ENCODE measurements at regions not wholly inside any gene's neighbourhood (a gene's known extent, or its start where the extent isn't known, plus 50 kb on each side); places are given as distances from the start of the nearest gene placed in this dataset.

- no peak for DNase-seq (ENCODE audit: low spot score)
These were observed 650.9 kb upstream of the IGFBP3 start for GRCh38 chr7:46571996-46572395.

DNA sequence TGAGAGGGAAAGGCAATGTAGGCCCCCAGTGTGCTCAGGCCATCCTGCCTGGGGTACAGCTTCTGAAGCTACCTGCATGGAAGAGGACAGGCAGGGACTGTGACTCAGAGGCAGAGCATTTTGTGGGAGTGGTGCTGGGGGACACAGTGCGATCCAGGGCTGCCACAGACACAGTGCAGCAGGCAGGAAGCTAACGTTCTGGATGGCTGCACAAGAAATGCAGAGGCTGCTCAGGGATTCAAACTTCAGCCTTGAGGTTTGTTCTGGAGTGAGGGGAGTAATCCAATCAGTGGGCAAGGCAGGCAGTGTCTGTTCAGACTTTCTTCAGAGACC lies 648.0 kb upstream of the IGFBP3 start:
- DNase-seq (ENCODE audit: low spot score) = no peak

- DNase-seq (ENCODE audit: low spot score) = no peak
These were observed 647.5 kb upstream of the IGFBP3 start for GRCh38 chr7:46568420-46569132.

- DNase-seq (ENCODE audit: low spot score) = no peak
These were observed 646.8 kb upstream of the IGFBP3 start for GRCh38 chr7:46567858-46568257.

DNA sequence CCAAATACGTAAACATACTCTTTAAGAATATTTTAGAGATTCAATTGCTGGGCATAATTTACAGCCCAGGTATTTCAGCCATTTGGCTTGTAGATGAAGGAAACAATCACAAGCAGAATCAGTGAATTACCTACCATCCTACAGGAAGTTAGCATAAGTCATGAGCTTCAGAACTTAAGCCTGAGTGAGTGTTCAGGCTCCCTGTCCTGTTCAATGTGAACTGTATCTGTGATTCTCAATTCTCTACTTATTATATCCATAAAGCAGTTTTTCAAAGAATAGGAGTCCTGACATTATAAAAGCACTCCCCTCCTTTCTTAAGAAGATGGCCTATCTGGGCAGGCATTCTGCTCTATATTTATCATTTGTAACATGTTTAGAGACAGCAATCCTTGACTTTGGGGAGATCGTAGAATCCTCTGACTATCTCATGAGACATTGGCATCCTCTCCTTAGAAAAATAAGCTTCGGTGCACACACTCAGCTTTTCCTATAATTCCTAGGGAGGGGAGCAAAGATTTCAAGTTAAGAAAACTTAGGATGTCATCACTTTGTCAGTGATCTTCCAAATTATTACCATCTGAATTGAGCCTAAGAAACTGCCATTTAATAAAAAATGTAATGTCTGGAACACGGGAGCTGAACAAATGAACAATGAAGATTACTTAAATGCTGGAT lies 645.2 kb upstream of the IGFBP3 start:
- DNase-seq (ENCODE audit: low spot score) = no peak

- no peak for DNase-seq (ENCODE audit: low spot score)
These were observed 644.4 kb upstream of the IGFBP3 start for GRCh38 chr7:46565253-46566096.

DNA sequence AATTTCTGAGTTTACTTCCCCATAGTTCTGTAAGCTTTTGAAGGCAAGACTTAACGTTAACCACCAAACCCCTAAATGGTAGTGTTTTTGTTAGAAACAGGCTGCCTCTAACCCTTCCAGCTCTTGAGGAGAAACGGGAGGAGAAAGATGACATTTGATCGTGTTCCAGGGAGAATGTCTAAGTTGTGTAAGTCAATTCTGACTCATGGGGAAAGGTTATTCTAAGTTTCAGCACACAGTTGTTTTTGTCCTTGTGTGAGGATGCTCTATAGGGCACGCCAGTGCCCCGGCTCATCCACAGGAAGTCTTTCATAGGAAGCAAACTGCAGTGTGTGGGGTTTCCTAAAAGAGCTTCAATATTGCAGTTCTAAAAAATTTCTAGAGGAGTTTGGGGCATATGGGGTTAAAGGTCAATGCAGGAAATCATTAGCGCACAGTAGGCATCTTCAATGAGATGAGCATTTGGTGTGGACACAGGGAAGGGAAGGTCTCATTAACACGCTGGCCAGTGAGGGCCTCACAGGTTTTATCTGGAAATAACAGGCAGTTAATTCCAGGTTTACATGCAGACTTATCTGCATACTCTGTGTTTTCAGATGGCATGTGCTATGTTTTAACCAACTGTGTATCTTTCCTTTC lies 638.2 kb upstream of the IGFBP3 start:
- no peak for DNase-seq (ENCODE audit: low spot score)

DNA sequence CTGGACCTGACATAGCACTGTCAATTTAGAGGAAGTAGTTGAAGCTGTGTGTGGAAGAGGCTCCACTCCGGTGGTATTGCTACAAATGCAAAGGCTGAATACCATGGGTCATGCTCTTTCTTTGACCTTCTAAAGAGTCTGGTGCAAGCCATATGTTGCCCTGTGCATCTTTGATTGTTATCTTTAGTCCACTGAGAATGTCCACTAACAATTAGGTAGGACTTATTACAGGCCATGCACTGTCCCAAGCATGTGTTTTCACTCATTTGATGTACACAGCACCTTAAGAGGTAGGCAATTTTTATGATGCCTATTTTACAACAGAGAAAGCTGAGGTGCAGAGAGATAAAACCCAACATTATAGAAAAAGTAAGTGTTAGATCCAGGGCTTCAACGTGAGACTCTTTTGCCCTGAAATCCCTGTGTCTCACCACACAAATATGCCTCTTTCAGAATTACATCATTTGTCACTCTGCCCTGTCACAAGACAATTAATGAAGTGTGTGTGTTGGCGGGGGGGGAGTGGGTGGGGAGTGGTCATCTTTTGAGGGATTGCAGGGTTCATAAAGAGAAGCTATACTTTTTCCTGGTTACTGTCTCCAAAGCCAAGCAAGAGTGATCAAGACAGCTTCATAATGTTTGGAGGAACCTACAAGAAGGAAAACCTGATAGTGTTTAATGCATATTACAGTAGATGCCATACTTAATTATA lies 637.6 kb upstream of the IGFBP3 start:
- DNase-seq (ENCODE audit: low spot score) = no peak

GRCh38 chr7:46557781-46558180 lies 636.7 kb upstream of the IGFBP3 start:
- no peak for DNase-seq (ENCODE audit: low spot score)

DNA sequence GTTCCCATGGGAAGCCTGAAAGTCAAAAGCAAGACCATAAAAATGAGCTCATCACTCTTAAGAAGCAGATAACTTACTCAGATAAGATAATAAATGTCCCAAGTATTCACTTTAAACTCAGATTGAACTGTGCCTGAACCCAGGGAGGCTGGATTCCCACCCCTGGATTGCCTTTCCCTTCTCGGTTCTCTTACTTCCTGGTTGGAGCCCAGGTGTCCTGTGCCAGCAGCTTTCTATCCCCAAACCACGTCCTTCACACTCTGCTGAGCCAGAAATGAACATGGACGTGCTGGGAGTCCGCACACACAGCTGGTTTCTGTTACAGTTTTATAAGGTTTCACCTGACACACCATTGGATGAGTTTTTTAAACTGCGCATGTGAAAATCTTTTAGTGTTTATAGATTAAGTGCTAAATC lies 636.2 kb upstream of the IGFBP3 start:
- DNase-seq (ENCODE audit: low spot score) = no peak

DNA sequence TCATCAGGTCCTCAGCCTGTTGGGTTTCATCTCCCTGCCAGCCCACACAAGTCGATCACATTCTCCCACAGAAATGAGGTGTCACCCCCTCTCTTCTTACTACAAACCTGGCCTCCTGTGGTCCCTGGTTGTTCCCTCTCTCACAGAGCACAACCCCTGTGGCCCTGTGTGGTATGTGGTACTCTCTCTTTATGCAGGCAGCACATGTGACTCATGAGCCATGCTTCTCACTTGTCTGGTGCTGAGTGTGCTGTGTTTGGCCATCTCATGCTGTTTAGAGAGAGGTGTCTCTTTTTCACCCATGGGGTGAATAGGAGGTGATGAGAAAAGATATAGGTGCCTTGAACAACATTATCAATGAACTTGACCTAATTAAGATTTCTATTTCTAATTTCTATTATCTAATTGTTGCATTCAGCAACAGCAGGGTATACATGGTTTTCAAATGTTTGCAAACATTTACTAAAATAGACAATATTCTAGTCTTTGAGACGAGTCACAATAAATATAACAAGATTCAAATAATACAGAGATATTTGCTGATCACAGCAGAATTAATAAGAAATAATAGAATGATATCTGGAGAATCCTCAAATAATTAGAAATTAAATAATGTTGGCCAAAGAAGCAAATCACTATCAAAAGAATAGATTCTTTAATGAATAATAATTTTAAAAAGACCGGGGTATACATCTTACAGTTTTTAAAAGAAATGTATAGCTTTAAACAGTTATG lies 633.8 kb upstream of the IGFBP3 start:
- DNase-seq (ENCODE audit: low spot score) = no peak

- DNase-seq (ENCODE audit: low spot score) = no peak
These were observed 630.5 kb upstream of the IGFBP3 start for GRCh38 chr7:46551603-46552002.

- DNase-seq (ENCODE audit: low spot score) = no peak
These were observed 629.8 kb upstream of the IGFBP3 start for GRCh38 chr7:46550864-46551263.

DNA sequence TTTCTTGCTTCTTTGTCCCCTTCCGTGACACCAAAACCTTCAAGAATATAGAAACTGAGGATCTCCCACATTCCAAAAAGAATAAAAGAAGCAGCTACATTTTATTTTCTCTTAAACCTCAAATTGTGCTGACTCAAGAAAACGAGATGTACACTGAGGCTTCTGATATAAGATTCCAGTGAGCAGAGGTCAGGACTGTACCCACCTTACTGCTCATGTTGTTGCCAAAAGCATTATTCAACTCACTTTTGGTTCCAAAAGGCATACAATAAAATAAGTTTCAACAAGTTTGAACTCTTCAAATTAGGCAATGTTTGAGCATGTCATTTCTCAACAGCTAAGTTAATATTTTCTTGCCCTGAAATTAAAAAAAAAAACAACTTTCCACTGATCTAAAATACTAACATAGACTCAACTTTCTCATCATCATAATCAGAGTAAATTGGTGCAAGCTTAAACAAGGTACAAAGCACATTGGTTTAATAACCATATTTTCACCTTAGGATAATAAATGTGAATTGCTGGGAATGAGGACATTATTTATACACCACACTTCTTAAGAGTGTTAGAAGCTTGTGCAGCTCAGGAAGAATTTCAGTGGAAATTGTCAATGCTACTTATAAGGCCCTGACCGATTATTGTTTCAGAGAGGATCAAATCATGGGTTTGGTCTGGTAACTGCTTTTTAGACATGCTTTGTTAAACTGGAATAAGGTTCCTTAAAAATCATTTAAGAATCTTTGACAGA lies 629.0 kb upstream of the IGFBP3 start:
- no peak for DNase-seq (ENCODE audit: low spot score)

DNA sequence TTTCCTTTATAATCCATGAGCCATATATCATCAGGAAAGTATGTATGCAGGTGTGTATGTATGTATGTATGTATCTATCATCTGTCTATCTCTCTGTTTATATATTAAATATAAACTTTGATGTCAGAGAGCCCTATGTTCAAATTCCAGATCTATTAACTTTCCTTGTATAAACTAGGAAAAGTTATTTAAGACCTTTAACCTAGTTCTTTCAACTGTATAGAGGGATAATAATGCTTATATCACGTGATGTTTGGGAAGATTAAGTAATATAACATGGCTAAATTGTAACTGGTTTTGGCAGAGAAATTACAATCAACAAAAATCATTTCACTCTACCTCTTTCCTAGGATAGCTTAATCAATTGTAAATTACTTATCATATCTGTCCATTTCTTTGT lies 628.3 kb upstream of the IGFBP3 start:
- DNase-seq (ENCODE audit: low spot score) = no peak

DNA sequence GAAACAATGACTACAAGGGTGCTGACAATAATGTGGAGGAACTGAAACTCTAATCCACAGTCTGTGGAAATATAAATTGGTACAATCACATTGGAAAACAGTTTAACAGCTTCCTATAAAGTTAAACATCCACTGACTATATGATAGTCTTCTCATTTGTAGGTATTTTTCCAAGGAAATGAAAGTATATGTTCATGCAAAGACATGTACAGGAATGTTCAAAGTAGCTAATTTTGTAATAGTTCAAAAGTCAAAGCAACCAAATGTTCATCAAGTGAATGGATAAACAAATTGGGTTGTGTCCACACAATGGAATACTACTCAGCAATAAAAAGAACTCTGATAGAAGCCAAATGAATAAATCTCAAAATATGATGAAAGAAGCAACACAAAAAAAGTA lies 626.0 kb upstream of the IGFBP3 start:
- no peak for DNase-seq (ENCODE audit: low spot score)

GRCh38 chr7:46545790-46546189 lies 624.7 kb upstream of the IGFBP3 start:
- DNase-seq (ENCODE audit: low spot score) = no peak

DNA sequence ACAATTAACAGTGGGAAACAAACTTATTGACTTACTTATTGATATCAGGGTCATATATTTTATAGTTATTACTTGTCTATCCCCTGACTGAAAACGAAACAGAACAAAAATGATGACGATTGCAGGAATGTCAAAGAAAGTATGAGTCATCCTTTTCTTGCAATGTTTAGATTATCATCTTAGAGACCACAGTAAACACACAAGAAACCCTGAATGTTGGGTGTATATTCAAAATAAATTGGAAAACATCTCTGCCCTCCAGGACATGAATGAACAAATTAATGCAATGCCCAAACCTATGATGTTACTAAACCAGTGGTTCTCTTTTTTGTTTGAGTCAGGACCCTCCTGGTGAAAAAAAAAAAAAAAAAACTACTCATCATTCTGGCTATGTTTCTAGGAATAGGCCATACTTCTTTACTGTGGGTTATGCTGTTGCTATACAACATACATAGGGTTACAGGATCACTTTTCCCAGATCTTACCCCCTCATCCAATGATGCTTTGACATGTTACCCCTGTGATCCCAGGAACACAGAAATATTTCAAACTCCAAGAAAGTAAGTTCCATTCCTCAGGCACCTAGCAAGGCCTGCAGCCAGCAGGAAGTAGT lies 623.4 kb upstream of the IGFBP3 start:
- DNase-seq (ENCODE audit: low spot score) = no peak

DNA sequence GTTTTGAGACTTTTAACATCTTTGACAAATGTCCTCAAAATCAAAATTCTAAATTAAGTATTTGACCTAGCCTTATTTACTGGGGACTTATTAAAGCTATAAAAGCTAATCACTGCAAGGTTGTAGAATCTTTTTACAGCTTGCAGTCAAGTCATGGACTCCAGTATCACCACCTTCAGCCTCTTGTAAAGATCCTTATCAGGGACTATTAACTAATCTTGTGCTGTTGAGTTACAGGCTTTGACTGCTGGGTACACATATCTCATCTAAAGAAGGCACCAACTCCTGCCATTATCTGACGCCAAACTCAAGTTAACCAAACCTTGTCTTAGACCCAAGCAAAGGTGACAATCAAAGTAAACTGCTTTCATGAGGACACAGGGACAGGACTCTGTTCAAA lies 621.0 kb upstream of the IGFBP3 start:
- no peak for DNase-seq (ENCODE audit: low spot score)

DNA sequence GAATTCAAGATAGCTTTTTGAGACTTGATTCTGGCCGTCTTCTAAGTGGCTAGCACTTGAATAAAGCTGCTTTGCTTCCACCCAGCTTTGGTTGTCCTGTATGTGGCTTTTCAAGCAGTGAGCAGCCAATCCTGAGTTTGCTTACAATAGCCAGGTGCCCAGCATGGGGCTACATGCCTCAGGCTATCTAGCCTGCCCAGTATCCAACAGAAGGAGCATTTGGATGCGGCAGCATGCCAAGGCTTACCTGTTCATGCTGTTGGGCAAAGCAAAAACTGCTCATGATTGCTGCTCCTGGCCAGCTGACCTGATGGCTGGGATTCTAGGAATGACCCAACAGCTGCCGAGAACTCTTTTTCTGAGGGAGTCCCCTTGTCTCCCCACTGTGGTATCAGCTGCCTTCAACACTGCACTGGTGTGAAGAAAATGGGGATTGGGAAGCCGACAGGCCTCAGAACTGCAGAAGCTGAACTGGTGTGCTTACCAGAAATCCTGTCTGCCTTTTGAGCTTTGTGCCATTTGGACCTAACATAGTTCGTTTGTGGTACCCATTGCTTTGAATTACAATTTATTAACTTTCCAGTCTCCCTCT lies 618.9 kb upstream of the IGFBP3 start:
- no peak for DNase-seq (ENCODE audit: low spot score)
